Stimulated activated CD8-positive, alpha-beta memory T cell treated with anti-CD3 and anti-CD28 coated beads, Interleukin-15, amount 100 ng/mL, for 24 hours (primary cell): ENCODE measurements at regions not wholly inside any gene's neighbourhood (a gene's known extent, or its start where the extent isn't known, plus 50 kb on each side); places are given as distances from the start of the nearest gene placed in this dataset.
A peak's percentile ranks its signal among the peaks of the same experiment; 100 is the strongest.

Experiments
- DNase-seq: peaks from one replicate; pipeline ENCODE4 v3.0.0-alpha.2; 2020; ENCODE audit warnings: low read depth

- no peak for DNase-seq
Observed at GRCh38 chr13:76516586-76516985, 369.6 kb downstream of the KCTD12 start.

GRCh38 chr13:76516013-76516412 lies 370.2 kb downstream of the KCTD12 start:
- DNase-seq: no peak

- DNase-seq: no peak
Observed at GRCh38 chr13:76512721-76513145, 373.5 kb downstream of the KCTD12 start.

- DNase-seq: no peak
Observed at GRCh38 chr13:76505437-76505836, 380.8 kb downstream of the KCTD12 start.

GRCh38 chr13:76503766-76504165 lies 382.4 kb downstream of the KCTD12 start:
- no peak for DNase-seq

GRCh38 chr13:76503291-76503690 lies 382.9 kb downstream of the KCTD12 start:
- no peak for DNase-seq

- no peak for DNase-seq
Observed at GRCh38 chr13:76500894-76501293, 385.3 kb downstream of the KCTD12 start.

- DNase-seq: no peak
Observed at GRCh38 chr13:76499891-76500290, 386.3 kb downstream of the KCTD12 start.

GRCh38 chr13:76489274-76489673 lies 396.9 kb downstream of the KCTD12 start:
- DNase-seq: no peak

GRCh38 chr13:76481738-76482137 lies 404.5 kb downstream of the KCTD12 start:
- no peak for DNase-seq

- no peak for DNase-seq
Observed at GRCh38 chr13:76474966-76475365, 411.2 kb downstream of the KCTD12 start.

- no peak for DNase-seq
Observed at GRCh38 chr13:76474356-76474755, 411.8 kb downstream of the KCTD12 start.

GRCh38 chr13:76473552-76474134 lies 412.6 kb downstream of the KCTD12 start:
- peak; percentile 18 for DNase-seq

- DNase-seq: no peak
Observed at GRCh38 chr13:76472916-76473315, 413.3 kb downstream of the KCTD12 start.

GRCh38 chr13:76471486-76471885 lies 414.7 kb downstream of the KCTD12 start:
- no peak for DNase-seq

- DNase-seq: no peak
Observed at GRCh38 chr13:76470991-76471390, 415.2 kb downstream of the KCTD12 start.

GRCh38 chr13:76466043-76466442 lies 420.2 kb downstream of the KCTD12 start:
- DNase-seq: no peak

GRCh38 chr13:76463314-76463713 lies 422.9 kb downstream of the KCTD12 start:
- no peak for DNase-seq

- DNase-seq: no peak
Observed at GRCh38 chr13:76461999-76462398, 424.2 kb downstream of the KCTD12 start.

- DNase-seq: no peak
Observed at GRCh38 chr13:76461484-76461883, 424.7 kb downstream of the KCTD12 start.

- DNase-seq: no peak
Observed at GRCh38 chr13:76459863-76460262, 426.3 kb downstream of the KCTD12 start.

GRCh38 chr13:76455960-76456359 lies 430.2 kb downstream of the KCTD12 start:
- DNase-seq: no peak

- no peak for DNase-seq
Observed at GRCh38 chr13:76454991-76455390, 431.2 kb downstream of the KCTD12 start.

- DNase-seq: no peak
Observed at GRCh38 chr13:76449716-76450115, 436.5 kb downstream of the KCTD12 start.

- DNase-seq: no peak
Observed at GRCh38 chr13:76446191-76446590, 440.0 kb downstream of the KCTD12 start.
